GM18498 (cell line): ENCODE measurements at regions not wholly inside any gene's neighbourhood (a gene's known extent, or its start where the extent isn't known, plus 50 kb on each side); places are given as distances from the start of the nearest gene placed in this dataset.

Experiments used
- ATAC-seq: cut with Tn5 transposase; IDR thresholded peaks from one replicate; pipeline ENCODE4 v1.9.1; 2021; ENCODE audit warnings: mild to moderate bottlenecking, moderate library complexity; ENCODE audit not compliant: unreplicated experiment

GRCh38 chr1:239870194-239870593, 221.5 kb upstream of the FMN2 start:
- ATAC-seq, result no peak

DNA sequence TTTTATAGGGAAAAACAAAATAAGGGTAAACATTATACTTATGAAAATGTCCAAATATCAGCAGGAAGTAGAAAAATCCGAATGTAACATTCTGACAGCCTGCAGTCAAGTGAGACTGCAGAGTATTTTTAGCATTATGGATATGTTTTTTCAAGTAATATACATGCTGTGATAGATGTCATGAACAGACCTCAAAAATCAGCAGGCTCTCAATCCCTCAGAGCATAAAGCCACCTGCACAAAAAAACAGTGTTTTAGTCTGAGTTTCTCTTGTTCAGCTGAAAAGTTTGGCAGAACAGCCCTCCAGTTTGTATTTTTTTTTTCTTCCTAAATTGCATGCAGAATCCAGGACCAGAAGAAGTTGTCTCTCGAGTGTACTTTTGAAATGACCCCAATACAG, 219.1 kb upstream of the FMN2 start:
- ATAC-seq, result no peak

- ATAC-seq, result no peak
Measured at GRCh38 chr1:239874831-239875230, 216.9 kb upstream of the FMN2 start.

DNA sequence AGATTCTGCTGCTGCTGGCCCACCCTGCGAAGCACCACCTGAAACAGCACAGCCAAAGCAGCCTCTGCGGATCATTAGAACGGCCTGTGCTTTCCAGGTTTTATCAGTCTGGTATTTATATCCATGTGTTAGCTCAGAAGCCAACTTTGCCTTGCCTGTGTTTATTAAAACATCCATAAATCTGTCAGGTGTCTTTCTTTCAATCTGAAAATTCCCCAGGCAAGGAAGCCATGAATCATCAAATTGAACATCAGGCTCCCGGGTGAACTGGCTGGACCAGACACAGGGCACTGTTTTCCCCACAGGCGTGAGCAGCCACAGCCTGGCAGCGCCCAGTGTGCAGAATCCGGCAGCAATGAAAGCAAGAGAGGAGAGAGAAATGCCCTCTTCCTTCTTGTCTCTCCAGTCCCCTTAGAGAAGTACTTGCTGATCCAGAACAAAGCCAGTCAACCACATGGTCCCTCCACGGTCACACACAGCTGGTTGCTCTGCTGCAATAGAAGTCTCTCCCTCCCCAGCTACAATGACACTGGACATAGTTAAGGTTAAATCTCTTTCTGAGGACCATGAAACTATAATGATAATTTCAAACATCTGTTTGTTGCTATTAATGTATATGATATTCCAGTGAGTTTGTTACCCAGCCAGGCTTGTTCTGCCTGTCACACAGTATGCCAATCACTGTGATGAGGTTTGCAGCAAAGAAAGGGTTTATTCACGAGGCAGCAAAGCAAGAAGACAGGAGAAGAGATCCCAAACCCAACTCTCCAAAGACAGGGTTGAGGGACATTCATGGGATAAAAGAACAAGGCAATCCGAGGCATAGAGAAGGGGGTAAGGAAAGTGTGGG, 212.1 kb upstream of the FMN2 start:
- ATAC-seq, result no peak

DNA sequence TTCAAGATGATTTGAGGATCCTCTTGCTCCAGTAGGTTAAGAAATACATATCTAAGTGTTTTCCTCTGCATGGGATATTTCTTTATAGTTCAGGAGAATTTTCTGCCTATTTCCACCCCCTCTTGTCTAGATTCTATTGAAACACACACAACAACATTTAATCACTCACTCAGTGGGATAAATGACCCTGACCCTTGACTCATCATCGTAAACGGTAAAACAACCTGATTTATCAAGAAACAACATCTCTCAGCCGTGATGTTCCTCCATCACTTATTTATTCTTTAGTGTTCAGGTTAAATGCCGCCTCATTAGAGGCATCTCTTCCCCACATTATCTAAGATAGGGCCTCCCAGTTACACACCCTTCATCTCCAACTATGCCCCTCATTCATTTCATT, 208.7 kb upstream of the FMN2 start:
- no peak for ATAC-seq

DNA sequence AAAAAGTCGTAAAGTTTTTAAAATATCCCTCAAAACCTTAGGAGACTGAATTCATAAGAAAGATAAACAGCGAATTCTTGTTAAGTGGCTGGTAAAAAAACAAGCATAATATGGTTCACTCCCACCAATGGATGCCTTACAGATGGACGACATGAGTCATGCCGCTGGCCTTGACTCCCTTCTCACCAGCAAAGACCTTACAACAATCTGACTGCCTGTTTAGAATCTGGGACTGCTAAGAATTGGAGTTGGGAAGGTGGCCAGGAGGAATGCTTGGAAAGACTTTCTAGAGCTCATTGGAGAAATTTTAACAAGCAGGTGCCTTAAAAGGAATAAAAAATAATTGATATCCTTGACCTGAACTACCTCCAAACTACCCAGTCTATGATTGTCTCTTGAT, 206.9 kb upstream of the FMN2 start:
- ATAC-seq, result no peak

GRCh38 chr1:239886266-239886665, 205.4 kb upstream of the FMN2 start:
- no peak for ATAC-seq

DNA sequence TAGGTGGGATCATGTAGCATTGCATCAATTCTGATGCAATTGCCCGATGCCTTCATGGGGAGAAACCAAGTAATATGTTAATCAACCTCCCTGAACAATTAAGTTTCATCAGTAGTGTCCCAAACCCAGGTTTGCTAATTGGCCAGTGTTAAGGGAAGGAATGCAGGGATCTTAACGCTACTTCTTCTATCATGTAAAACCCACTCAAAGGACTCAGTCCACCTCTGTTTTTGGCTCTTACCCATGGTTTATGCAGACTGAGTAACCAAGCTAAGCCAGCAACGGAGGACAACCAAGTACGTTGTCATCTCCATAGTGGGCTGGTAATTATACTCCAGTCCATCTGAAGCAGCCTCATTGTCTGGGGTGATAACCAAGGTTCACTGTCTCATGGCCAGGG, 203.0 kb upstream of the FMN2 start:
- no peak for ATAC-seq

DNA sequence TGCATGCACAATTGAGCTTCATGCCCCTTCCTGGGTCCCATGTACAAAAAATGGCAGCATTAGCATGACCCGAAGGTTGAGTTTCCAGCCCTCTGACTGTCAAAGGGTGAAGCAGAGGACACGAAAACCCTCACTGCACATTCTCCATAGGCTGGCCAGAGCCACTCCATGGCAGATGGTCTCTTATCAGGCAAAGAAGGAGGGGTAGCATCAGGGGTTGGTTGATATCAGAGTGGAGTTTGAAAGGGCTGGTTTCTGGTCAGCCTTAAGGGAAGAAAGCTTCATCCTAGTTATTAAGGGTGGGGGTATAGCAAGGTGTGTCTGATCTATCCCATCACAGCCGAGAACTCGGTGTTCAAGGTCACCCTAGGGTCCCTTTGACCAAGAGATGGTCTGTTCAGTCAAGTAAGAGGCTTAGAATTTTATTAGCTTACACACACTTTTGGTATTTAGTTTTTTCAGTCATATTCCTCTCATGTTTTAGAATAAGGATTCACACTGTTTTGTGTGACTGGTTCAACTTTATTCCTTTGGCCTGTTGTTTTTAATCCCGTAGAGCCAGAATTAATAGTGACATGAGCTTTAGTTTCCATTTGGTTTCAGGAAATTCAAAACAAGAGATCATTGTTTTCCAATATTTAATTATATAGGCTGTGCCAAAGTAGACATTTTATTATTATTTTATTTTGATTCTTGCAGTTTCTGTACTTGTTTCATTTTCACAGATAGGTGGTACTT, 199.9 kb upstream of the FMN2 start:
- ATAC-seq, result no peak

DNA sequence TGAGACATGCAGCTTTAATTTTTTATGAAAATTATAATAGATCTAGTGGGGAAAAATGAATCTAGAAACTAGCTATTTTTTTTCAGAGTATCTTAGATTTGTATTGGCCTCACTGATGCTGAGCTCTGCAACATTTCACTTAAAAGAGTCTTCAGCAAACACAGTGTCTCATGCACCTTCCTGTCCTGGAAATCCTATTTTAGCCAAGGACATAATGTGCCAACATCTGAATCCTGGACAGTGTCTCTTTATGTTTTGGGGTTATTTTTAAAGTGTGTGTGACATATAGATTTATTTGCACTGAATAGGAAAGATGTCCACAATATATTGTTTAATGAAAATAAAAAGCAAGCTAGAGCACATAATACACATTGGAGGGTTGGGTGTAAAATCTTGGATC, 199.1 kb upstream of the FMN2 start:
- ATAC-seq, result no peak

DNA sequence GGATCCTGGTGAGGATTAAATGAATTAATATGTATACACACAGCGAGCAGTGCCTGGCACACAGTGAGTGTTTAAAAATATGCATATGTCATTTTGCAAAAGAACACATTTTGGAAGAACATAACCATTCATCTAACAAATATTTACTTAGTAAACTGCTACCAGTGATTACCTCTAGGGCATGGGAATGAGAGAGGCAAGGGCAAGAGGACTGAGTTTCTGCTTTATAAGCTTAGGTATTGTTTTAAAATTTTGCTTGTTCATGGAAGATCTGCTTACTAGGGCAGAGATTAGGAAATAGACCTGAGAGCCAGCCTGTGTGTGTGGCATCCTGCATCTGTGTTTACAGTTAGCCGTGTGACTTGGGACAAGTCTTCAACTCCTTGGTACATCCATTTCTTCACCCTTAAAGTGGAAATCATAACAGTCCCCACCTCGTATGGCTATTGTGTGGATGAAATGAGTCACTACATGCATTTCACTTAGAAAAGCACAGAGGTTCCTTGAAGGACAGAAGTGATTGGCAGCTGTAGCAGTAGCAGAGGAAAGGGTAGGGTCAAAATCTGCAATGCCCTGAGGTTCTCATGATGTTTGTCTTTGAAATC, 198.5 kb upstream of the FMN2 start:
- no peak for ATAC-seq

GRCh38 chr1:239896569-239896968, 195.1 kb upstream of the FMN2 start:
- no peak for ATAC-seq

GRCh38 chr1:239896980-239897379, 194.7 kb upstream of the FMN2 start:
- no peak for ATAC-seq

DNA sequence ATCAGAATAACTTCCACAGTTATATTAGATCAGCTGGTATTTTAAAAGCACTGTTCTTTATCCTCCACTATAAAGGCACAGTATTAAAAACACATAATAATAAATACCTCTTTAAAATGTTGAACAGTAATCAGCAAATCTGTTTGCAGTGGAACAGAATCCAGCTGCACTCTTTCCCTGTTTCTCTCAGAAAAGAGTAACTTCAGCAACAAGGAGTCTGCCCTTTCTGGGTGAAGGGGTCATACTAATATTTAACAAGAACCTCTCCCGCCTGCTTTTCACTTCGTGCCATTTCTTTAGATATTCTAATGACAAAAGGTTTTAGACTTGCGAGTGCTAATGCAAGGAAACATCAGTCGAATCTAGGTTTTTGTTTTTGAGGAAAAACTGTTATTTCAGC, 194.2 kb upstream of the FMN2 start:
- no peak for ATAC-seq

- peak; percentile 95 for ATAC-seq
Measured at GRCh38 chr1:239898062-239898730, 193.5 kb upstream of the FMN2 start.

DNA sequence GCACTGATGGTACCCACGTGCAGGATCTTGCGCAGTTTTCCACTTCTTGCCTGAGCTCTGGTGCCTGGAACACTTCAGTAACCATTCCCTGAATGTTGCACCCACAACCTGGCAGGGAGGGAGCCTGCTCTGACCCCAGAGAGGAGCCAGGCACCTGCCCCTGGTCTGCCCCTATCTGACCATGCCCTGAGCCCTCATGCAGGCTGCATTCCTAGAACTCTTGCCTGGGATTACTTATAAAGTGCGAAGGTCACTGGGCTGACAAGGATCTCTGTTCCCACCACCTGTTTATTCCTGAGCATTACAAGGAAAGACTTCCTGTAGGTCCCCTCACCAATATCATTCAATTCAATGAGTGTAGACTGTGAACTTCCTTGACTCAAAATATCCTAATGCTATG, 191.9 kb upstream of the FMN2 start:
- no peak for ATAC-seq

DNA sequence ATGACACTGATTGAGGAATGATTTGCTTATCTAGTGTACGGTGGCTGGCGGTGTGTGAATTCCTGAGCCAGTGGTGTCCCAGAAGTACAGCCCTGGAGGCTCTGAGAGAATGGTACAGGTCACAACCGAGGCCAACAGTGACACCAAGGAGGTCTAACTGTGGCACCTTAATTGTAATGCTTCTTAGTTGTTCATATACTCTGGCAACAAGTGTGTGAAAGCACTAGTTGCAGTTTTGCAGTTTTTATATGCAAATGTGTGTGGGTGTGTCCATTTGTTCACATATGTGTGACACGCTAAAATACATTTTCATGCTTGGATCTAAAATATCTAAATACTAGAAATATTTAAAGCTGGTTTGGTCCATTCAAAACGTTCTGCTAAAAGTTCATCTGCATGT, 185.3 kb upstream of the FMN2 start:
- no peak for ATAC-seq

- ATAC-seq, result no peak
Measured at GRCh38 chr1:239909898-239910297, 181.8 kb upstream of the FMN2 start.

- ATAC-seq, result no peak
Measured at GRCh38 chr1:239912471-239912870, 179.2 kb upstream of the FMN2 start.

GRCh38 chr1:239913141-239913585, 178.5 kb upstream of the FMN2 start:
- no peak for ATAC-seq

- no peak for ATAC-seq
Measured at GRCh38 chr1:239914751-239915231, 176.9 kb upstream of the FMN2 start.
